Loucy (cell line): ENCODE measurements at regions not wholly inside any gene's neighbourhood (a gene's known extent, or its start where the extent isn't known, plus 50 kb on each side); places are given as distances from the start of the nearest gene placed in this dataset.

Source experiments
- H2AFZ ChIP-seq: fragments of 200-600 bp; sonication (generic); 2 replicates; pipeline ENCODE4 v1.6.0; 2016; ENCODE audit warnings: antibody characterized with exemption, mild to moderate bottlenecking, low read length, moderate library complexity
- H3F3A ChIP-seq: fragments of 200-600 bp; 2 replicates; pipeline ENCODE4 v1.6.0; 2016; ENCODE audit warnings: antibody characterized with exemption, low read depth, mild to moderate bottlenecking
- H3K27me3 ChIP-seq: fragments of 200-600 bp; sonication (generic); 2 replicates; pipeline ENCODE4 v1.6.1; 2014; ENCODE audit warnings: low read length, mild to moderate bottlenecking; ENCODE audit not compliant: insufficient read depth, poor library complexity, severe bottlenecking
- H3K36me3 ChIP-seq: fragments of 200-600 bp; sonication (generic); 2 replicates; pipeline ENCODE4 v1.6.1; 2016; ENCODE audit warnings: low read length; ENCODE audit not compliant: insufficient read depth
- H3K4me1 ChIP-seq: fragments of 200-600 bp; sonication (generic); 2 replicates; pipeline ENCODE4 v1.5.1; 2014; ENCODE audit warnings: low read length, mild to moderate bottlenecking; ENCODE audit not compliant: insufficient read depth, poor library complexity, severe bottlenecking
- H3K4me2 ChIP-seq: fragments of 200-600 bp; sonication (generic); 2 replicates; pipeline ENCODE4 v1.6.0; 2014; ENCODE audit warnings: antibody characterized with exemption, low read length, low read depth, mild to moderate bottlenecking; ENCODE audit not compliant: poor library complexity, severe bottlenecking
- H3K4me3 ChIP-seq: fragments of 200-600 bp; sonication (generic); 2 replicates; pipeline ENCODE4 v1.5.1; 2014; ENCODE audit warnings: low read length, mild to moderate bottlenecking, mixed read lengths; ENCODE audit not compliant: poor library complexity, severe bottlenecking
- H3K79me2 ChIP-seq: fragments of 200-600 bp; sonication (generic); 2 replicates; pipeline ENCODE4 v1.6.1; 2014; ENCODE audit warnings: low read length; ENCODE audit not compliant: insufficient read depth
- H3K9ac ChIP-seq: fragments of 200-600 bp; sonication (generic); 2 replicates; pipeline ENCODE4 v1.6.0; 2014; ENCODE audit warnings: mild to moderate bottlenecking, low read depth, low read length, moderate library complexity; ENCODE audit not compliant: poor library complexity, severe bottlenecking
- H3K9me2 ChIP-seq: fragments of 200-600 bp; sonication (generic); replicated peaks from 2 replicates; pipeline ENCODE4 v1.6.1; 2016; ENCODE audit warnings: low read depth, low read length, mixed read lengths
- H3K9me3 ChIP-seq: fragments of 200-600 bp; sonication (generic); 2 replicates; pipeline ENCODE4 v1.6.1; 2014; ENCODE audit warnings: mild to moderate bottlenecking, antibody characterized with exemption, low read length, low read depth; ENCODE audit not compliant: insufficient read depth
- H4K20me1 ChIP-seq: fragments of 200-600 bp; sonication (generic); 2 replicates; pipeline ENCODE4 v1.6.0; 2014; ENCODE audit warnings: antibody characterized with exemption, low read length, mild to moderate bottlenecking; ENCODE audit not compliant: insufficient read depth, poor library complexity, severe bottlenecking
- EZH2phosphoT487 ChIP-seq: fragments of 200-600 bp; IDR thresholded peaks from 2 replicates; pipeline ENCODE4 v1.6.1; 2018; ENCODE audit warnings: antibody characterized with exemption, mild to moderate bottlenecking, moderate library complexity, borderline replicate concordance
- TF ChIP-seq, protein P1 (sequence below): fragments of 200-600 bp; sonication (generic); conservative IDR thresholded peaks from 2 replicates; pipeline ENCODE4 v1.5.1; 2014; ENCODE audit warnings: mild to moderate bottlenecking, antibody characterized with exemption, low read length

DNA sequence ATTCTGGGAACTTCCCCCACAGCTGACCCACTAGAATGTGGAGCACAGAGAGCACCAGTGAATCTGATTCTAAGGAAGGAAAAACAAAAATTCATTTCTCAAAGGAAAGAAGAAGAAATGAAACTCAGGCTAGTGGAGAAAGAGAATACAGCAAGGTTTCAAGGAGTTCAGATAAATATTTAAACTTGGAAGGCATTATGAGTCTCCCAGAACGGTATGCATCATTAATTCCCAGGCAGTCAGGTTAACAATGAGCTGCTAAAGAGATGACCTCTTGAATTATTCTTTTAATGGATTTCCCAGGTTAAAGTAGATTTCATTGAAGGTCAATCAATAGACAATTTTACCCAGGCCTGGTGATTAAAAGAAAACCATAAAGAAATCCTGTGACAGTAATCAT lies 103.6 kb upstream of the KAZN start:
- Histone ChIP-seq H3K9me2 (no peaks in the 10 kb centered on the region), H3F3A (no peaks in the 10 kb centered on the region), H3K4me1 (no peaks in the 10 kb centered on the region), H3K79me2 (no peaks in the 10 kb centered on the region), H3K27me3 (no peaks in the 10 kb centered on the region), H3K36me3 (no peaks in the 10 kb centered on the region), H3K9ac (no peak overlapping the region), H3K4me3 (no peak overlapping the region), H4K20me1 (no peaks in the 10 kb centered on the region), H3K4me2 (no peak overlapping the region), H3K9me3 (no peaks in the 10 kb centered on the region), H2AFZ (no peak overlapping the region)
- TF ChIP-seq, protein P1, sequence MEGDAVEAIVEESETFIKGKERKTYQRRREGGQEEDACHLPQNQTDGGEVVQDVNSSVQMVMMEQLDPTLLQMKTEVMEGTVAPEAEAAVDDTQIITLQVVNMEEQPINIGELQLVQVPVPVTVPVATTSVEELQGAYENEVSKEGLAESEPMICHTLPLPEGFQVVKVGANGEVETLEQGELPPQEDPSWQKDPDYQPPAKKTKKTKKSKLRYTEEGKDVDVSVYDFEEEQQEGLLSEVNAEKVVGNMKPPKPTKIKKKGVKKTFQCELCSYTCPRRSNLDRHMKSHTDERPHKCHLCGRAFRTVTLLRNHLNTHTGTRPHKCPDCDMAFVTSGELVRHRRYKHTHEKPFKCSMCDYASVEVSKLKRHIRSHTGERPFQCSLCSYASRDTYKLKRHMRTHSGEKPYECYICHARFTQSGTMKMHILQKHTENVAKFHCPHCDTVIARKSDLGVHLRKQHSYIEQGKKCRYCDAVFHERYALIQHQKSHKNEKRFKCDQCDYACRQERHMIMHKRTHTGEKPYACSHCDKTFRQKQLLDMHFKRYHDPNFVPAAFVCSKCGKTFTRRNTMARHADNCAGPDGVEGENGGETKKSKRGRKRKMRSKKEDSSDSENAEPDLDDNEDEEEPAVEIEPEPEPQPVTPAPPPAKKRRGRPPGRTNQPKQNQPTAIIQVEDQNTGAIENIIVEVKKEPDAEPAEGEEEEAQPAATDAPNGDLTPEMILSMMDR, result no peak
- no peak for TF ChIP-seq EZH2phosphoT487

DNA sequence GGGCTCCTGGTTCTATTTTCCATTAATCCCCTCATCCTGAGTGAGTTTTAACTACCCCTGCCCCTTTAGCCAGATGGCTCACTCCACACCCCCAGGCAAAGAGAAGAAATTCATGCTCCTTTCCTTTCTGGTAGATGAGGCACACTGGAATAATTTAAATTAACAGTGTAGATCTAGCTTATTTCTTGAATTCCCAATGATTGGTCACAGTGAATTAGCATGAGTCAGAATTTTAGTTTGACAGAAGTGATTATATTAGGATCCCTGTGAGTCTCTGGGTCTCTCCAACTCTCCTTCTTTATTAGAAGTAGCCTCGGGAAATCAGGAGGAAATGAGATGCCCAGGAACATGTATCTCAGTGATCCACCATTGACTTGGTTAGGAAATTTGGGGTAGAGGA lies 103.1 kb upstream of the KAZN start:
- H3K4me2 ChIP-seq, result no peak overlapping the region
- no peaks in the 10 kb centered on the region for H4K20me1 ChIP-seq
- H3F3A ChIP-seq, result no peaks in the 10 kb centered on the region
- H3K4me1 ChIP-seq, result no peaks in the 10 kb centered on the region
- H3K9me2 ChIP-seq, result no peaks in the 10 kb centered on the region
- no peaks in the 10 kb centered on the region for H3K9me3 ChIP-seq
- no peak overlapping the region for H3K4me3 ChIP-seq
- H3K9ac ChIP-seq, result no peak overlapping the region
- no peaks in the 10 kb centered on the region for H3K36me3 ChIP-seq
- no peak for TF ChIP-seq EZH2phosphoT487
- TF ChIP-seq, protein P1, result no peak
- no peak overlapping the region for H2AFZ ChIP-seq
- H3K27me3 ChIP-seq, result no peaks in the 10 kb centered on the region
- H3K79me2 ChIP-seq, result no peaks in the 10 kb centered on the region

DNA sequence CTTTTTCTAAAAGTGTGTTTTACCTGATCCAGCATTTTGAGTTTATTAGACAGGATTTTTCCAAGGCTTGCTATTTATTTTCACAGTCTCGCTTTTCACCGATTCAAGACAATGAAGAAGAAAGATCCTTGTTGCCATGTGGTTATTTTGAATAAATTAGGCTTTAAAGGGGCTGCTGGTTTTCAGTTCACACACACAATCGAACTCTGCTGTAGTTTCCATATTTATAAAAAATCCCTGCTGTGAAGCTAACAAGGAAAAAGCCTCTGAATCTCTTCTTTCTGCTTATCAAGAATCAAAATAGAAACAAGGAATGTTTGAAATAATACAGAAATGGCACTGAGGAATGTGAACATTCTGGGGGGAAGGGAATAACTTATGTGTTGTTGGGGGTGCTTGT lies 102.5 kb upstream of the KAZN start:
- Histone ChIP-seq H3K4me3 (no peak overlapping the region), H2AFZ (no peak overlapping the region), H3K36me3 (no peaks in the 10 kb centered on the region), H3K79me2 (no peaks in the 10 kb centered on the region), H3F3A (no peaks in the 10 kb centered on the region), H3K4me1 (no peaks in the 10 kb centered on the region), H3K9ac (no peak overlapping the region), H3K27me3 (no peaks in the 10 kb centered on the region), H3K9me2 (no peaks in the 10 kb centered on the region), H4K20me1 (no peaks in the 10 kb centered on the region), H3K4me2 (no peak overlapping the region), H3K9me3 (no peaks in the 10 kb centered on the region)
- TF ChIP-seq, protein P1, result no peak
- TF ChIP-seq EZH2phosphoT487, result no peak
